ENCODE measurements at regions not wholly inside any gene's neighbourhood (a gene's known extent, or its start where the extent isn't known, plus 50 kb on each side); places are given as distances from the start of the nearest gene placed in this dataset.

DNA sequence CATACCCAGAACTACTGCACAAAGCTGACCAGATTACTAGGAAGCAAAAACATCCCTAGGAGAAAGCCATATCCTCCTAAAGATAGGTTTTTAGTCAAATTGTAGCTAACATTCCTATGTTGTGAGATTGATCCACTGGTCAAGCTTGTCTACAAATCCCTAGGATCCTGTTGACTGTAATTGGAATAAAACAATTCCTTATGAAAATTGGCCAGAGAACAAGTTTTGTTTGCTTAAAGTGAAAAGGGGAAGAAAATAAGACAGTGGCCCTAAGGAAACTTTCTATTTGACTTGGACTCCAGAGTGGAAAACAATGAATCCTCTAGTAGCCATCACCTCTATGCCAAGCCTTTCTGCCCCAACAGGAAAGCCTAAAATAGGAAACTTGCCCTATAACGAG lies 645.2 kb upstream of the USP24 start:
- no peak for TF ChIP-seq EZH2 (IDR thresholded peaks at IDR 0.05; ENCODE audit: low read depth)
- TF ChIP-seq CTCF (conservative IDR thresholded peaks at IDR 0.05): no peak
